Calu3 (cell line): ENCODE measurements at regions not wholly inside any gene's neighbourhood (a gene's known extent, or its start where the extent isn't known, plus 50 kb on each side); places are given as distances from the start of the nearest gene placed in this dataset.
"Not testable (repeated sequence)": the region's sequence is repeated elsewhere in the genome, so short reads cannot be mapped to it uniquely, and the experiment has no call there.

ENCODE experiments used
- BruUV-seq: library from RNA; stranded (reverse); fragments of 400-500 nt; replicated peaks from 2 replicates; lab custom pipeline; 2021; lab: Mats Ljungman, UMichigan
- CTCF ChIA-PET: fragments of 300-600 bp; sonication (Branson Sonifier 250); formaldehyde crosslinking; loops from one replicate; lab custom pipeline; 2022; ENCODE audit warnings: antibody characterized with exemption; lab: Charles Lee
- DNase-seq: peaks from one replicate; pipeline ENCODE4 v3.0.0; 2022
- H3K27ac Mint-ChIP-seq: one replicate; pipeline ENCODE4 v1.8.0; 2022; ENCODE audit warnings: mixed read lengths; ENCODE audit not compliant: unreplicated experiment
- H3K27me3 Mint-ChIP-seq: one replicate; pipeline ENCODE4 v1.8.0; 2022; ENCODE audit warnings: mixed read lengths; ENCODE audit not compliant: unreplicated experiment
- H3K36me3 Mint-ChIP-seq: one replicate; pipeline ENCODE4 v1.8.0; 2022; ENCODE audit warnings: mild to moderate bottlenecking, moderate library complexity, mixed read lengths; ENCODE audit not compliant: insufficient read depth, unreplicated experiment
- H3K4me1 Mint-ChIP-seq: one replicate; pipeline ENCODE4 v1.8.0; 2022; ENCODE audit warnings: mild to moderate bottlenecking, low read depth, mixed read lengths; ENCODE audit not compliant: unreplicated experiment
- H3K4me3 Mint-ChIP-seq: one replicate; pipeline ENCODE4 v1.8.0; 2022; ENCODE audit warnings: mild to moderate bottlenecking, low read depth, moderate library complexity, mixed read lengths; ENCODE audit not compliant: unreplicated experiment
- H3K9me3 Mint-ChIP-seq: one replicate; pipeline ENCODE4 v1.8.0; 2022; ENCODE audit warnings: low read depth, mixed read lengths; ENCODE audit not compliant: unreplicated experiment
- CTCF ChIP-seq: fragments of 200-600 bp; IDR thresholded peaks from one replicate; pipeline ENCODE4 v1.8.0; 2022; ENCODE audit warnings: antibody characterized with exemption; ENCODE audit not compliant: unreplicated experiment
- intact Hi-C: fragments of 100-400 bp; cut with micrococcal nuclease; formaldehyde crosslinking; loops from one replicate; pipeline ENCODE4 v1.10.0; 2022; ENCODE audit not compliant: unreplicated experiment

- Mint-ChIP-seq H3K36me3 (no peaks in the 10 kb centered on the region), H3K4me3 (no peak overlapping the region), H3K27ac (no peak overlapping the region), H3K4me1 (no peaks in the 10 kb centered on the region), H3K9me3 (no peaks in the 10 kb centered on the region), H3K27me3 (peaks cover 20% of the 10 kb centered on the region)
- no peak for DNase-seq
- no peak for TF ChIP-seq CTCF
- intact Hi-C loops = no loop called here
- BruUV-seq = no TSS peak
- CTCF ChIA-PET = no interaction called here
These were observed 130.6 kb upstream of the PDE4D start for GRCh38 chr5:60024104-60024503.

- no peak for TF ChIP-seq CTCF
- no peak for DNase-seq
- H3K9me3 Mint-ChIP-seq = no peaks in the 10 kb centered on the region
- no peaks in the 10 kb centered on the region for H3K4me1 Mint-ChIP-seq
- H3K4me3 Mint-ChIP-seq = no peak overlapping the region
- H3K27me3 Mint-ChIP-seq = peaks cover 20% of the 10 kb centered on the region
- no TSS peak for BruUV-seq
- intact Hi-C loops = no loop called here
- H3K27ac Mint-ChIP-seq = no peak overlapping the region
- CTCF ChIA-PET = no interaction called here
- no peaks in the 10 kb centered on the region for H3K36me3 Mint-ChIP-seq
These were observed 129.7 kb upstream of the PDE4D start for GRCh38 chr5:60023255-60023654.

- no peak overlapping the region for H3K4me3 Mint-ChIP-seq
- no peak overlapping the region for H3K27ac Mint-ChIP-seq
- CTCF ChIA-PET = no interaction called here
- H3K4me1 Mint-ChIP-seq = no peaks in the 10 kb centered on the region
- no peak for TF ChIP-seq CTCF
- no peaks in the 10 kb centered on the region for H3K9me3 Mint-ChIP-seq
- intact Hi-C loops = no loop called here
- DNase-seq = no peak
- no TSS peak for BruUV-seq
- no peaks in the 10 kb centered on the region for H3K36me3 Mint-ChIP-seq
- H3K27me3 Mint-ChIP-seq = peaks cover 20% of the 10 kb centered on the region
These were observed 126.9 kb upstream of the PDE4D start for GRCh38 chr5:60020457-60020856.

- H3K27me3 Mint-ChIP-seq = peaks cover 20% of the 10 kb centered on the region
- intact Hi-C loops, CTCF ChIA-PET, H3K9me3 Mint-ChIP-seq, DNase-seq, H3K36me3 Mint-ChIP-seq, H3K4me3 Mint-ChIP-seq, BruUV-seq, H3K27ac Mint-ChIP-seq, H3K4me1 Mint-ChIP-seq: not testable (repeated sequence)
These were observed 125.4 kb upstream of the PDE4D start for GRCh38 chr5:60018960-60019359.

- no peak overlapping the region for H3K27ac Mint-ChIP-seq
- H3K27me3 Mint-ChIP-seq = peaks cover 16% of the 10 kb centered on the region
- no peaks in the 10 kb centered on the region for H3K36me3 Mint-ChIP-seq
- no peak for DNase-seq
- BruUV-seq = no TSS peak
- intact Hi-C loops = no loop called here
- no peaks in the 10 kb centered on the region for H3K9me3 Mint-ChIP-seq
- H3K4me3 Mint-ChIP-seq = no peak overlapping the region
- no peaks in the 10 kb centered on the region for H3K4me1 Mint-ChIP-seq
- CTCF ChIA-PET = no interaction called here
- no peak for TF ChIP-seq CTCF
These were observed 124.6 kb upstream of the PDE4D start for GRCh38 chr5:60018091-60018490.
